ENCODE measurements at regions not wholly inside any gene's neighbourhood (a gene's known extent, or its start where the extent isn't known, plus 50 kb on each side); places are given as distances from the start of the nearest gene placed in this dataset.

DNA sequence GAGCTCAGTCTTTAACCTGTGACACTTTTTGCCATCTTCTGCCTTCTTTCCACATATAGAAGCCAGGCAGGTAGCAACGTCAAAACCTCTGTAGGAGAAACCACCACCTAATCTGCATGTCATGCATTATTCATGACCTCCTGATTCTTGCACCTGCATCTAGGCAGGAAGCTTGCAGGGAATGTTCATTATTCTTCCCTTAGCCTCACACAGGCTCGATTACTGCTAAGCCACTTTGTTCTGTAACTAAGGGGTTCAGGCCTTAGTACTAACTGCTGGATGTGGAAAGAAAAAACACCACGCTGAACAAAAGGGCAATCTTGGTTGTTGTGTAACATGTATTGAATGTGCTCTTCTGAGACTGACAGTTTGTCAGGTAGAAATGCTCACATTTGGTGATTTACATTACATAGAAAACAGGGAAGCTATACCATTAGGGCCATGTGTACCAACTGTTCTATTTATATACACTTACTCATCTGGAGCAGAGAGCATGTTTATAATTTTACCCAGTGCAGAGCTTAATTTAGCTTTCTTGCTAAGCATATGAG is 366.9 kb downstream of the KLF12 start (continued):
- TF ChIP-seq, protein P1, sequence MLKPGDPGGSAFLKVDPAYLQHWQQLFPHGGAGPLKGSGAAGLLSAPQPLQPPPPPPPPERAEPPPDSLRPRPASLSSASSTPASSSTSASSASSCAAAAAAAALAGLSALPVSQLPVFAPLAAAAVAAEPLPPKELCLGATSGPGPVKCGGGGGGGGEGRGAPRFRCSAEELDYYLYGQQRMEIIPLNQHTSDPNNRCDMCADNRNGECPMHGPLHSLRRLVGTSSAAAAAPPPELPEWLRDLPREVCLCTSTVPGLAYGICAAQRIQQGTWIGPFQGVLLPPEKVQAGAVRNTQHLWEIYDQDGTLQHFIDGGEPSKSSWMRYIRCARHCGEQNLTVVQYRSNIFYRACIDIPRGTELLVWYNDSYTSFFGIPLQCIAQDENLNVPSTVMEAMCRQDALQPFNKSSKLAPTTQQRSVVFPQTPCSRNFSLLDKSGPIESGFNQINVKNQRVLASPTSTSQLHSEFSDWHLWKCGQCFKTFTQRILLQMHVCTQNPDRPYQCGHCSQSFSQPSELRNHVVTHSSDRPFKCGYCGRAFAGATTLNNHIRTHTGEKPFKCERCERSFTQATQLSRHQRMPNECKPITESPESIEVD (tag by site-specific recombination; IDR thresholded peaks at IDR 0.05), result no peak
- TF ChIP-seq, protein P2, sequence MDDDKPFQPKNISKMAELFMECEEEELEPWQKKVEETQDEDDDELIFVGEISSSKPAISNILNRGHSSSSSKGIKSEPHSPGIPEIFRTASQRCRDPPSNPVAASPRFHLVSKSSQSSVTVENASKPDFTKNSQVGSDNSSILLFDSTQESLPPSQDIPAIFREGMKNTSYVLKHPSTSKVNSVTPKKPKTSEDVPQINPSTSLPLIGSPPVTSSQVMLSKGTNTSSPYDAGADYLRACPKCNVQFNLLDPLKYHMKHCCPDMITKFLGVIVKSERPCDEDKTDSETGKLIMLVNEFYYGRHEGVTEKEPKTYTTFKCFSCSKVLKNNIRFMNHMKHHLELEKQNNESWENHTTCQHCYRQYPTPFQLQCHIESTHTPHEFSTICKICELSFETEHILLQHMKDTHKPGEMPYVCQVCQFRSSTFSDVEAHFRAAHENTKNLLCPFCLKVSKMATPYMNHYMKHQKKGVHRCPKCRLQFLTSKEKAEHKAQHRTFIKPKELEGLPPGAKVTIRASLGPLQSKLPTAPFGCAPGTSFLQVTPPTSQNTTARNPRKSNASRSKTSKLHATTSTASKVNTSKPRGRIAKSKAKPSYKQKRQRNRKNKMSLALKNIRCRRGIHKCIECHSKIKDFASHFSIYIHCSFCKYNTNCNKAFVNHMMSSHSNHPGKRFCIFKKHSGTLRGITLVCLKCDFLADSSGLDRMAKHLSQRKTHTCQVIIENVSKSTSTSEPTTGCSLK (tag by site-specific recombination; IDR thresholded peaks at IDR 0.05), result no peak

DNA sequence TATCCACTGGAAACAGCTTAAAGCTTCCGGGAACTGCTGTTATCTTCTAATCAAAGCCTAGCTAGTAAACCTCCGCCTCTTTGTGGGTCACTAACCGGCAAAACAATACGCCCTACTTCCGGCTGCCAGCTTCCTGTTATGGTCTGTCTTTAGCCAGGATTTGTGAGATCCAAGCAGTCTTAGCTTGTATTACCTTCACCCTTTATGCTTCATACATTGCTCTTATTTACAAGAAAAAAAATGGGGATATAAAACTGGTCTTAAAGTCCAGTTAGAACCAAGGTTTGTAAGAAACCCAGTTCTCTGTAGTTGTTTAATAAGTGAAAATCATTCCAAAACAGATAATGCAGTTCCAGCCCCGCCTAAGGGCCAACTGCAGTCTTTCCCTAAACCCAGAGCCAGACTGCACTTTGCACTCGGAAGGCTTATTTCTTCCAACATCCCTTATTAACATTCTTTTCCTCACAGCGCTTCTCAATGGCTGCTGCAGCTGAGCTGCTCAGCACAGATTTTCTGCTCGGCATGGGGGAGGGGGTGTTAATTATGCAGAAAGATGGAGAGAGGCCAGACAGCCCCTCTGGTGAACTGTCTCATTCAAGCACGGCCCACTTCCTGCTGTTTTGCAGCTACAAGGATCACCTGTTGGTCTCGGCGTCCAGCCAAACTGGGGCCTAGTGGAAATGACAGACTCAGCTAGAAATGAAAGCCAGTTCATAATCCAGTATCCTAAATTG is 368.4 kb downstream of the KLF12 start:
- H3K4me3 ChIP-seq (ENCODE audit: low read depth, low read length), result no peak overlapping the region
- H3K27ac ChIP-seq (ENCODE audit: extremely low read depth, low read depth, low read length), result peak overlapping the region; percentile 20
- H3K36me3 ChIP-seq (ENCODE audit: control insufficient read depth in 2 of 2, insufficient read depth in 1 of 2, low read length in 2 of 2), result peaks cover 0 to 11% of the 10 kb centered on the region in 2 experiments; a peak in 1 of 3 replicates
- 0 out of 2 replicates have a peak, but pooled peaks cover 4% of the 10 kb centered on the region for H3K4me1 ChIP-seq (ENCODE audit: control insufficient read depth, insufficient read depth, low read length)
- no peaks in the 10 kb centered on the region for H3K9me3 ChIP-seq (ENCODE audit: control insufficient read depth, insufficient read depth, low read depth, low read length)
- ChIA-PET POLR2A (no interaction called here), CTCF (no interaction called here)
- no peak for TF ChIP-seq GLI4 (tag by site-specific recombination; IDR thresholded peaks at IDR 0.05)
- TF ChIP-seq ZBTB17 (tag by site-specific recombination; IDR thresholded peaks at IDR 0.05), result peak; percentile 66; the same call in 1 of the 2 replicates
- no peak for TF ChIP-seq ZNF121 (tag by site-specific recombination; IDR thresholded peaks at IDR 0.05)
- TF ChIP-seq, protein P1 (tag by site-specific recombination; IDR thresholded peaks at IDR 0.05), result no peak
- no peak for TF ChIP-seq ZNF600 (tag by site-specific recombination; IDR thresholded peaks at IDR 0.05)
- peak; percentile 35; the same call in 1 of the 2 replicates for TF ChIP-seq YY1 (tag by site-specific recombination; IDR thresholded peaks at IDR 0.05)
- TF ChIP-seq SCRT2 (tag by site-specific recombination; IDR thresholded peaks at IDR 0.05), result peak; percentile 99
- TF ChIP-seq ZNF561 (tag by site-specific recombination; IDR thresholded peaks at IDR 0.05; ENCODE audit: borderline replicate concordance), result no peak
- TF ChIP-seq, protein P3, sequence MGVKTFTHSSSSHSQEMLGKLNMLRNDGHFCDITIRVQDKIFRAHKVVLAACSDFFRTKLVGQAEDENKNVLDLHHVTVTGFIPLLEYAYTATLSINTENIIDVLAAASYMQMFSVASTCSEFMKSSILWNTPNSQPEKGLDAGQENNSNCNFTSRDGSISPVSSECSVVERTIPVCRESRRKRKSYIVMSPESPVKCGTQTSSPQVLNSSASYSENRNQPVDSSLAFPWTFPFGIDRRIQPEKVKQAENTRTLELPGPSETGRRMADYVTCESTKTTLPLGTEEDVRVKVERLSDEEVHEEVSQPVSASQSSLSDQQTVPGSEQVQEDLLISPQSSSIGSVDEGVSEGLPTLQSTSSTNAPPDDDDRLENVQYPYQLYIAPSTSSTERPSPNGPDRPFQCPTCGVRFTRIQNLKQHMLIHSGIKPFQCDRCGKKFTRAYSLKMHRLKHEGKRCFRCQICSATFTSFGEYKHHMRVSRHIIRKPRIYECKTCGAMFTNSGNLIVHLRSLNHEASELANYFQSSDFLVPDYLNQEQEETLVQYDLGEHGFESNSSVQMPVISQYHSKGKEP (tag by site-specific recombination; IDR thresholded peaks at IDR 0.05), result peak; percentile 42; the same call in 1 of the 2 replicates
- no peak for TF ChIP-seq ZNF324 (tag by site-specific recombination; IDR thresholded peaks at IDR 0.05)
- TF ChIP-seq ZNF354C (tag by site-specific recombination; IDR thresholded peaks at IDR 0.05; ENCODE audit: borderline replicate concordance, low read depth), result no peak
- TF ChIP-seq EGR2 (tag by site-specific recombination; IDR thresholded peaks at IDR 0.05; ENCODE audit: low read depth), result no peak
- peak; percentile 30; the same call in 1 of the 2 replicates for TF ChIP-seq ZNF596 (tag by site-specific recombination; IDR thresholded peaks at IDR 0.05)
- TF ChIP-seq ZNF174 (tag by site-specific recombination; IDR thresholded peaks at IDR 0.05), result no peak
- TF ChIP-seq TRIM28 (IDR thresholded peaks at IDR 0.05; ENCODE audit: borderline replicate concordance, low read length), result peak; percentile 98
- no peak for TF ChIP-seq ZEB2 (tag by site-specific recombination; IDR thresholded peaks at IDR 0.05)
- no peak for TF ChIP-seq ZNF274 (IDR thresholded peaks at IDR 0.05; ENCODE audit: low read length)
- no peak for TF ChIP-seq ZNF274 (tag by site-specific recombination; IDR thresholded peaks at IDR 0.05; ENCODE audit: borderline replicate concordance)
- no peak for TF ChIP-seq ZNF140 (tag by site-specific recombination; IDR thresholded peaks at IDR 0.05)
- peak; percentile 69 for TF ChIP-seq ZIC2 (tag by site-specific recombination; IDR thresholded peaks at IDR 0.05)
- TF ChIP-seq SCRT1 (tag by site-specific recombination; IDR thresholded peaks at IDR 0.05; ENCODE audit: borderline replicate concordance), result peak; percentile 95
- TF ChIP-seq, protein P4, sequence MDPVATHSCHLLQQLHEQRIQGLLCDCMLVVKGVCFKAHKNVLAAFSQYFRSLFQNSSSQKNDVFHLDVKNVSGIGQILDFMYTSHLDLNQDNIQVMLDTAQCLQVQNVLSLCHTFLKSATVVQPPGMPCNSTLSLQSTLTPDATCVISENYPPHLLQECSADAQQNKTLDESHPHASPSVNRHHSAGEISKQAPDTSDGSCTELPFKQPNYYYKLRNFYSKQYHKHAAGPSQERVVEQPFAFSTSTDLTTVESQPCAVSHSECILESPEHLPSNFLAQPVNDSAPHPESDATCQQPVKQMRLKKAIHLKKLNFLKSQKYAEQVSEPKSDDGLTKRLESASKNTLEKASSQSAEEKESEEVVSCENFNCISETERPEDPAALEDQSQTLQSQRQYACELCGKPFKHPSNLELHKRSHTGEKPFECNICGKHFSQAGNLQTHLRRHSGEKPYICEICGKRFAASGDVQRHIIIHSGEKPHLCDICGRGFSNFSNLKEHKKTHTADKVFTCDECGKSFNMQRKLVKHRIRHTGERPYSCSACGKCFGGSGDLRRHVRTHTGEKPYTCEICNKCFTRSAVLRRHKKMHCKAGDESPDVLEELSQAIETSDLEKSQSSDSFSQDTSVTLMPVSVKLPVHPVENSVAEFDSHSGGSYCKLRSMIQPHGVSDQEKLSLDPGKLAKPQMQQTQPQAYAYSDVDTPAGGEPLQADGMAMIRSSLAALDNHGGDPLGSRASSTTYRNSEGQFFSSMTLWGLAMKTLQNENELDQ (tag by site-specific recombination; IDR thresholded peaks at IDR 0.05; ENCODE audit: low read depth), result no peak
- no peak for TF ChIP-seq BCL11B (tag by site-specific recombination; IDR thresholded peaks at IDR 0.05; ENCODE audit: low read depth)
- TF ChIP-seq SP7 (tag by site-specific recombination; IDR thresholded peaks at IDR 0.05), result peak; percentile 39; the same call in 1 of the 2 replicates
- 0 out of 2 replicates have a peak, but pooled peaks have one; percentile 34 for TF ChIP-seq ZNF660 (tag by site-specific recombination; IDR thresholded peaks at IDR 0.05)

Measured in HEK293 (cell line).